Transverse colon (tissue), 4 donors: ENCODE measurements at regions not wholly inside any gene's neighbourhood (a gene's known extent, or its start where the extent isn't known, plus 50 kb on each side); places are given as distances from the start of the nearest gene placed in this dataset.

Experiments used
- DNase-seq: peaks from one replicate; pipeline ENCODE4 v3.0.0-alpha.2; 2019
- H3K27ac ChIP-seq, 4 donors: fragments of 200-600 bp; sonication (generic); 2 replicates each; pipeline ENCODE4 v1.5.1; 2016 to 2018; ENCODE audit warnings: inconsistent platforms in 4 of 4
- H3K27me3 ChIP-seq: fragments of 200-600 bp; sonication (generic); 2 replicates; pipeline ENCODE4 v1.5.1; 2017; ENCODE audit warnings: inconsistent platforms
- H3K36me3 ChIP-seq, 4 donors: fragments of 200-600 bp; sonication (generic); 2 replicates each; pipeline ENCODE4 v1.5.1; 2017 to 2019; ENCODE audit warnings: inconsistent platforms in 4 of 4
- H3K4me1 ChIP-seq, 4 donors: fragments of 200-600 bp; sonication (generic); 2 replicates each; pipeline ENCODE4 v1.5.1; 2017 to 2020; ENCODE audit warnings: inconsistent platforms in 4 of 4
- H3K4me3 ChIP-seq, 4 donors: fragments of 200-600 bp; sonication (generic); 1 replicate in 1 of 4; 2 replicates in 3 of 4; pipeline versions ENCODE4 v1.5.1 to v1.6.1; 2017 to 2019; ENCODE audit warnings: inconsistent platforms in 4 of 4
- H3K9me3 ChIP-seq, 2 donors: fragments of 200-600 bp; sonication (generic); 2 replicates each; pipeline ENCODE4 v1.5.1; 2017 to 2019; ENCODE audit warnings: inconsistent platforms in 2 of 2
- CTCF ChIP-seq, 5 experiments: fragments of 200-600 bp in 3 of 5; fragments of 450-650 bp in 2 of 5; sonication (generic) in 3 of 5; IDR thresholded peaks; 1 replicate in 2 of 5; 2 replicates in 3 of 5; pipeline ENCODE4 v1.5.1; 2016 to 2017; ENCODE audit warnings: antibody characterized with exemption in 5 of 5, inconsistent platforms in 3 of 5, mild to moderate bottlenecking in 2 of 5, moderate library complexity in 1 of 5
- EP300 ChIP-seq: sonication (generic); formaldehyde crosslinking; IDR thresholded peaks from one replicate; pipeline ENCODE4 v1.6.1; 2017; ENCODE audit warnings: antibody characterized with exemption, low read depth
- POLR2A ChIP-seq: fragments of 450-650 bp; IDR thresholded peaks from one replicate; pipeline ENCODE4 v1.6.1; 2016; ENCODE audit warnings: antibody characterized with exemption, mild to moderate bottlenecking, moderate library complexity
- POLR2AphosphoS5 ChIP-seq, 3 donors: sonication (generic); formaldehyde crosslinking; IDR thresholded peaks; one replicate each; pipeline ENCODE4 v1.6.1; 2016; ENCODE audit warnings: antibody characterized with exemption in 3 of 3
- WGBS, 2 donors: methylation state at CpG; one replicate each; pipeline ENCODE4 v1.1.5; 2018; ENCODE audit warnings: low coverage in 1 of 2; 5-methylcytosine and 5-hydroxymethylcytosine counted together
- in situ Hi-C, 4 donors: fragments of 200-750 bp; cut with MboI; loops; one replicate each; pipeline versions ENCODE4 v1.15.0 to v1.15.1; 2017; ENCODE audit warnings: low sequenced_read_pairs in 3 of 4, low pct_ligation_motif_present in 1 of 4, low pct_unique_long_range_greater_than_20kb in 1 of 4
- intact Hi-C: fragments of 100-400 bp; cut with DNase I; formaldehyde crosslinking; loops from one replicate; pipeline ENCODE4 v1.15.1; 2023; ENCODE audit warnings: low total_unique reads

- no peaks in the 10 kb centered on the region for H3K27me3 ChIP-seq
- in situ Hi-C loops, result no loop called here
- peaks cover 0 to 5% of the 10 kb centered on the region in 2 donors for H3K9me3 ChIP-seq
- H3K27ac ChIP-seq, result no peak overlapping the region
- no peak overlapping the region for H3K4me3 ChIP-seq
- 67 to 72% methylated on average over 1 of the region's 1 CpG for WGBS, 2 donors
- DNase-seq, result no peak
- no peaks in the 10 kb centered on the region for H3K36me3 ChIP-seq
- intact Hi-C loops, result no loop called here
- H3K4me1 ChIP-seq, result no peaks in the 10 kb centered on the region
- TF ChIP-seq EP300 (no peak), POLR2AphosphoS5 (IDR thresholded peaks at IDR 0.05) (no peak), CTCF (IDR thresholded peaks at IDR 0.05) (no peak), POLR2A (no peak)
These were observed 68.5 kb upstream of the LRIG3 start for GRCh38 chr12:58988643-58989344.

- in situ Hi-C loops, result no loop called here
- H3K36me3 ChIP-seq, result no peaks in the 10 kb centered on the region
These were observed 61.7 kb upstream of the LRIG3 start for GRCh38 chr12:58981961-58982360.

DNA sequence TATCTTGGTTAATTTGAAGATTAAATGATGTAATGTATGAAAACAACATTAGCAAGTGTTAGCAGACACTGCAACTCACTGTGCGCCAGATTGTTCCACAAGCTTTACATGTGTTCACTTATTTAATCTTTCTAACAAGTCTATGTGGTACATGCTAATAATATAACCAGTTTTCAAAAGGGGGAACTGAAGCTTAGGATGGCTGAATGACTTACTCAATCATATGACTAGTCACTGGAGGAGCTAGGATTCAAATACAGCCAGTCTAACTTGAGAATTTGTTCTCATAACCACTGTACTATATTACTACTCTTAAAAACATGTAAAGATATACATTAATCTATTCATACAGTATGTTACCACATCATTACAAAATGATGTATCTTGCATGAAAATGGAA, 60.5 kb upstream of the LRIG3 start:
- Histone ChIP-seq H3K36me3 (no peaks in the 10 kb centered on the region), H3K4me3 (no peak overlapping the region), H3K27ac (no peak overlapping the region), H3K9me3 (no peaks in the 10 kb centered on the region), H3K27me3 (no peaks in the 10 kb centered on the region), H3K4me1 (no peaks in the 10 kb centered on the region)
- in situ Hi-C loops, result no loop called here
- DNase-seq, result no peak
- WGBS, 2 donors, result 100% methylated on average over 1 of the region's 1 CpG
- TF ChIP-seq POLR2AphosphoS5 (IDR thresholded peaks at IDR 0.05), result no peak
- no peak for TF ChIP-seq POLR2A
- TF ChIP-seq CTCF (IDR thresholded peaks at IDR 0.05), result no peak
- no peak for TF ChIP-seq EP300
- intact Hi-C loops, result no loop called here

More at GRCh38 chr12:58981961-58982360, 61.7 kb upstream of the LRIG3 start:
- H3K27me3 ChIP-seq, result no peaks in the 10 kb centered on the region
- intact Hi-C loops, result no loop called here
- no peaks in the 10 kb centered on the region for H3K4me1 ChIP-seq
- 82 to 90% methylated on average over 3 of the region's 3 CpGs for WGBS, 2 donors
- no peak for TF ChIP-seq POLR2AphosphoS5 (IDR thresholded peaks at IDR 0.05)
- no peak for TF ChIP-seq EP300
- no peak for TF ChIP-seq CTCF (IDR thresholded peaks at IDR 0.05)
- TF ChIP-seq POLR2A, result no peak
- H3K4me3 ChIP-seq, result no peak overlapping the region
- H3K9me3 ChIP-seq, result no peaks in the 10 kb centered on the region
- DNase-seq, result no peak
- H3K27ac ChIP-seq, result no peak overlapping the region

DNA sequence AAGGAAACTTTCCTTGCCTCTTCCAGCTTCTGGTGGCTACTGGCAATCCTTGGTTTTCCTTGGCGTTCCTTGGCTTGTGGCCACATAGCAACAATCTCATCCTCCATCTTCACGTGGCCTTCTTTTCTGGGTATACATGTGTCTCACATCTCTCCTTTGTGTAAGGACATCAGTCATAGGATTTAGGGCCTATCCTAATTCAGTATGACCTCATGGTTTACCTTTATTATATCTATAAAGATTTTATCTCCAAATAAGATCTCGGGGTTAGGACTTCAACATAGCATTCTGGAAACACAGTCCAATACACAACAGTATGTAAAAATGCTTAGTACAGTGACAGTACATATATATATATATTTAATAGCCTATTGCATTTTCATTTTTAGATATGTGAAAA, 58.4 kb upstream of the LRIG3 start:
- Histone ChIP-seq H3K36me3 (no peaks in the 10 kb centered on the region), H3K27me3 (no peaks in the 10 kb centered on the region), H3K4me1 (no peaks in the 10 kb centered on the region), H3K4me3 (no peak overlapping the region), H3K27ac (no peak overlapping the region), H3K9me3 (no peaks in the 10 kb centered on the region)
- no peak for DNase-seq
- in situ Hi-C loops (no loop called here), intact Hi-C loops (no loop called here)
- TF ChIP-seq POLR2AphosphoS5 (IDR thresholded peaks at IDR 0.05) (no peak), POLR2A (no peak), EP300 (no peak), CTCF (IDR thresholded peaks at IDR 0.05) (no peak)
- 34 to 57% methylated on average over 2 to 3 of the region's 3 CpGs for WGBS, 2 donors
